A549 (cell line): ENCODE measurements at regions not wholly inside any gene's neighbourhood (a gene's known extent, or its start where the extent isn't known, plus 50 kb on each side); places are given as distances from the start of the nearest gene placed in this dataset.

ENCODE experiments used
- ATAC-seq, 2 experiments: fragments of 200-7000 bp in 1 of 2; fragments of >200 bp in 1 of 2; cut with Nextera tagmentation in 1 of 2; cut with Tn5 transposase in 1 of 2; 3 replicates each; pipeline versions ENCODE4 v1.8.0 to v1.9.1; 2018 to 2020; ENCODE audit warnings: mild to moderate bottlenecking in 1 of 2, moderate library complexity in 1 of 2
- CTCF ChIA-PET: fragments of 300-600 bp; sonication (Branson Sonifier 250); formaldehyde crosslinking; extraction: SDS; loops from one replicate; lab custom pipeline; 2021; ENCODE audit warnings: antibody characterized with exemption, inconsistent platforms; lab: Yijun Ruan, JAX
- POLR2A ChIA-PET: fragments of 350-600 bp; formaldehyde crosslinking; extraction: SDS; loops from one replicate; lab custom pipeline; 2021; ENCODE audit warnings: antibody characterized with exemption, inconsistent platforms; lab: Yijun Ruan, JAX
- DNase-seq, 2 experiments: peaks; one replicate each; pipeline versions ENCODE4 v3.0.0 to v3.0.0-alpha.2; 2011 to 2016; ENCODE audit warnings: low read depth in 1 of 2, low spot score in 1 of 2
- FAIRE-seq: peaks from 2 replicates; lab custom pipeline; 2011; peaks lifted over from hg19 to GRCh38; lab: Jason Lieb, UNC
- H3K27ac ChIP-seq, 2 experiments: fragments of >200 bp; sonication (Bioruptor Twin); formaldehyde crosslinking; 3 replicates each; pipeline ENCODE4 v1.5.1; 2016 to 2017
- H3K4me1 ChIP-seq: fragments of >200 bp; sonication (Bioruptor Twin); formaldehyde crosslinking; 3 replicates; pipeline ENCODE4 v1.6.1; 2016
- H3K4me2 ChIP-seq: fragments of >200 bp; sonication (Bioruptor Twin); formaldehyde crosslinking; 3 replicates; pipeline ENCODE4 v1.6.1; 2016
- H3K4me3 ChIP-seq: fragments of >200 bp; sonication (Bioruptor Twin); formaldehyde crosslinking; 3 replicates; pipeline ENCODE4 v1.5.1; 2016
- H3K9me3 ChIP-seq: fragments of >200 bp; sonication (Bioruptor Twin); formaldehyde crosslinking; 3 replicates; pipeline ENCODE4 v1.6.1; 2016
- BHLHE40 ChIP-seq: IDR thresholded peaks from 2 replicates; pipeline ENCODE4 v1.6.1; 2012; ENCODE audit warnings: low read depth, low read length, inconsistent platforms
- CBX2 ChIP-seq: fragments of 200-600 bp; sonication (generic); IDR thresholded peaks from 2 replicates; pipeline ENCODE4 v1.6.1; 2016; ENCODE audit warnings: low read depth, mild to moderate bottlenecking, borderline replicate concordance
- ELK1 ChIP-seq: fragments of 150-350 bp; IDR thresholded peaks from 2 replicates; pipeline ENCODE4 v1.6.1; 2014; ENCODE audit warnings: low read depth, mild to moderate bottlenecking, low read length
- EP300 ChIP-seq, 2 experiments: fragments of >200 bp; sonication (Bioruptor Twin); formaldehyde crosslinking; IDR thresholded peaks; 2 replicates in 1 of 2; 3 replicates in 1 of 2; pipeline ENCODE4 v1.6.1; 2016 to 2017
- ESRRA ChIP-seq: fragments of 150-350 bp; IDR thresholded peaks from 2 replicates; pipeline ENCODE4 v1.6.1; 2014; ENCODE audit warnings: mild to moderate bottlenecking, low read length, borderline replicate concordance
- HES2 ChIP-seq: fragments of >200 bp; sonication (Bioruptor Twin); formaldehyde crosslinking; IDR thresholded peaks from 2 replicates; pipeline ENCODE4 v1.6.1; 2016
- HEYL ChIP-seq: fragments of 250-450 bp; sonication (Bioruptor Pico); IDR thresholded peaks from 2 replicates; pipeline ENCODE4 v1.8.0; 2021; ENCODE audit warnings: mild to moderate bottlenecking, moderate library complexity
- KDM1A ChIP-seq: fragments of 200-600 bp; sonication (generic); IDR thresholded peaks from 2 replicates; pipeline ENCODE4 v1.6.1; 2016; ENCODE audit warnings: low read depth, mild to moderate bottlenecking
- KDM5A ChIP-seq: fragments of 200-600 bp; sonication (generic); IDR thresholded peaks from 2 replicates; pipeline ENCODE4 v1.6.1; 2016; ENCODE audit warnings: antibody characterized with exemption, mild to moderate bottlenecking
- MAZ ChIP-seq: fragments of 150-350 bp; IDR thresholded peaks from 2 replicates; pipeline ENCODE4 v1.6.1; 2014; ENCODE audit warnings: antibody characterized with exemption, low read depth, low read length, borderline replicate concordance
- NR3C1 ChIP-seq: fragments of >200 bp; sonication (Bioruptor Twin); formaldehyde crosslinking; IDR thresholded peaks from 3 replicates; pipeline ENCODE4 v1.6.1; 2017
- POLR2AphosphoS2 ChIP-seq: conservative IDR thresholded peaks from 2 replicates; pipeline ENCODE4 v1.6.1; 2012; ENCODE audit warnings: low read length, improper control_type of control experiment, inconsistent platforms
- RCOR1 ChIP-seq: fragments of 150-350 bp; IDR thresholded peaks from 2 replicates; pipeline ENCODE4 v1.6.1; 2014; ENCODE audit warnings: antibody characterized with exemption, low read length, low read depth
- REST ChIP-seq: fragments of 200-600 bp; sonication (generic); IDR thresholded peaks from 2 replicates; pipeline ENCODE4 v1.6.1; 2016; ENCODE audit warnings: antibody characterized with exemption, mild to moderate bottlenecking, moderate library complexity
- TFCP2L1 ChIP-seq: fragments of 250-450 bp; sonication (Bioruptor Pico); IDR thresholded peaks from 2 replicates; pipeline ENCODE4 v1.5.0; 2021; ENCODE audit warnings: mild to moderate bottlenecking
- TP53 ChIP-seq: fragments of 250-450 bp; sonication (Bioruptor Pico); IDR thresholded peaks from 2 replicates; pipeline ENCODE4 v1.5.0; 2021; ENCODE audit warnings: mild to moderate bottlenecking, moderate library complexity
- ZC3H11A ChIP-seq: fragments of 450-650 bp; IDR thresholded peaks from 2 replicates; pipeline ENCODE4 v1.6.1; 2014; ENCODE audit warnings: antibody characterized with exemption, mild to moderate bottlenecking
- WGBS: methylation state at CpG from one replicate; pipeline ENCODE4 v1.1.6; 2017; ENCODE audit errors: missing lambda C conversion rate; 5-methylcytosine and 5-hydroxymethylcytosine counted together

GRCh38 chr2:39508198-39508597 lies 71.1 kb upstream of the MAP4K3 start (continued):
- TF ChIP-seq RCOR1 (no peak), TFCP2L1 (CRISPR knock-in tag) (no peak)

GRCh38 chr2:39510140-39510539 lies 73.1 kb upstream of the MAP4K3 start:
- Histone ChIP-seq H3K27ac (peak overlapping the region in 1 of 2 experiments; percentile 27; a peak in 2 of 6 replicates), H3K9me3 (no peaks in the 10 kb centered on the region), H3K4me1 (peaks cover 42% of the 10 kb centered on the region), H3K4me3 (no peak overlapping the region), H3K4me2 (no peak overlapping the region)
- ChIA-PET CTCF (interaction anchor here (0.5 to 3.5 kb wide), 5 partner anchors 10 to 220 kb away, joined by 3 to 14 read pairs (median 6); no protein-coding TSS in a partner anchor), POLR2A (no interaction called here)
- TF ChIP-seq HEYL (CRISPR knock-in tag): no peak
- no peak for TF ChIP-seq KDM1A
- no peak for TF ChIP-seq CBX2
- TF ChIP-seq BHLHE40: no peak
- TF ChIP-seq MAZ: no peak
- 92% methylated on average over 5 of the region's 5 CpGs for WGBS
- ATAC-seq: no peak
- DNase-seq: no peak
- no peak for FAIRE-seq

GRCh38 chr2:39511219-39511604 lies 74.1 kb upstream of the MAP4K3 start:
- H3K4me3 ChIP-seq: no peak overlapping the region
- no peak for ATAC-seq
- WGBS: 86% methylated on average over 4 of the region's 4 CpGs
- POLR2A ChIA-PET: no interaction called here
- H3K9me3 ChIP-seq: no peaks in the 10 kb centered on the region
- peaks cover 34% of the 10 kb centered on the region for H3K4me1 ChIP-seq
- DNase-seq: no peak
- TF ChIP-seq EP300 (IDR thresholded peaks at IDR 0.05) (no peak), NR3C1 (no peak), KDM1A (no peak), POLR2AphosphoS2 (no peak)
- H3K4me2 ChIP-seq: no peak overlapping the region
- FAIRE-seq: no peak
- CTCF ChIA-PET: interaction anchor here (0.8 to 3.5 kb wide), 8 partner anchors 8 to 219 kb away, joined by 3 to 21 read pairs (median 4); no protein-coding TSS in a partner anchor
- peak overlapping the region; percentile 17 to 33; a peak in 4 of 6 replicates for H3K27ac ChIP-seq

- TF ChIP-seq ESRRA: no peak
- ChIA-PET CTCF (interaction anchor here (0.8 to 3.5 kb wide), 14 partner anchors 8 to 218 kb away, joined by 3 to 21 read pairs (median 4); no protein-coding TSS in a partner anchor), POLR2A (no interaction called here)
- ATAC-seq: no peak
- no peak for DNase-seq
- no peak for FAIRE-seq
- no peak overlapping the region for H3K4me3 ChIP-seq
- peak overlapping the region; percentile 40 to 52; a peak in 5 of 6 replicates for H3K27ac ChIP-seq
- no peak overlapping the region; the same call in 2 of the 3 replicates for H3K4me2 ChIP-seq
- WGBS: 88% methylated on average over 3 of the region's 3 CpGs
- no peaks in the 10 kb centered on the region for H3K9me3 ChIP-seq
- peaks cover 36% of the 10 kb centered on the region for H3K4me1 ChIP-seq
These were observed 74.7 kb upstream of the MAP4K3 start for GRCh38 chr2:39511605-39512433.

GRCh38 chr2:39512434-39512935 lies 75.4 kb upstream of the MAP4K3 start:
- Histone ChIP-seq H3K4me2 (no peak overlapping the region; the same call in 2 of the 3 replicates), H3K4me3 (no peak overlapping the region), H3K27ac (peak overlapping the region; percentile 40 to 52; a peak in 4 of 6 replicates), H3K9me3 (no peaks in the 10 kb centered on the region), H3K4me1 (peaks cover 43% of the 10 kb centered on the region)
- POLR2A ChIA-PET: no interaction called here
- WGBS: 88% methylated on average over 7 of the region's 7 CpGs
- DNase-seq (no peak), ATAC-seq (no peak), FAIRE-seq (no peak)
- CTCF ChIA-PET: interaction anchor here (0.9 to 3.5 kb wide), 11 partner anchors 12 to 217 kb away, joined by 3 to 21 read pairs (median 3); no protein-coding TSS in a partner anchor
- TF ChIP-seq TP53: no peak
- TF ChIP-seq KDM5A: no peak
- TF ChIP-seq ZC3H11A: no peak
- TF ChIP-seq POLR2AphosphoS2: no peak
- TF ChIP-seq REST: no peak
- TF ChIP-seq ELK1: no peak
- TF ChIP-seq HES2: no peak
